ENCODE measurements at regions not wholly inside any gene's neighbourhood (a gene's known extent, or its start where the extent isn't known, plus 50 kb on each side); places are given as distances from the start of the nearest gene placed in this dataset.
"Not testable (repeated sequence)": the region's sequence is repeated elsewhere in the genome, so short reads cannot be mapped to it uniquely, and the experiment has no call there.

GRCh38 chr6:780706-781105 is 87.8 kb upstream of the EXOC2 start:
- no peak for FAIRE-seq
- TF ChIP-seq TAF1 (IDR thresholded peaks at IDR 0.05; ENCODE audit: low read depth, low read length) (no peak), SPI1 (IDR thresholded peaks at IDR 0.05; ENCODE audit: low read depth, low read length) (no peak), PAX5 (IDR thresholded peaks at IDR 0.05; ENCODE audit: insufficient read depth, low read length, severe bottlenecking) (no peak), POLR2AphosphoS5 (IDR thresholded peaks at IDR 0.05; ENCODE audit: low read depth, low read length) (no peak), POLR2A (IDR thresholded peaks at IDR 0.05; ENCODE audit: low read depth, low read length) (no peak), POU2F2 (IDR thresholded peaks at IDR 0.05; ENCODE audit: low read depth, low read length) (no peak)
- no peak for DNase-seq (ENCODE audit: insufficient read length, low spot score)

GRCh38 chr6:776951-777350 is 84.0 kb upstream of the EXOC2 start:
- no peak for TF ChIP-seq TAF1 (IDR thresholded peaks at IDR 0.05; ENCODE audit: low read depth, low read length)
- no peak for TF ChIP-seq POLR2AphosphoS5 (IDR thresholded peaks at IDR 0.05; ENCODE audit: low read depth, low read length)
- TF ChIP-seq POLR2A (IDR thresholded peaks at IDR 0.05; ENCODE audit: low read depth, low read length) = no peak
- TF ChIP-seq POU2F2 (IDR thresholded peaks at IDR 0.05; ENCODE audit: low read depth, low read length) = no peak
- TF ChIP-seq SPI1 (IDR thresholded peaks at IDR 0.05; ENCODE audit: low read depth, low read length) = no peak
- no peak for TF ChIP-seq PAX5 (IDR thresholded peaks at IDR 0.05; ENCODE audit: insufficient read depth, low read length, severe bottlenecking)
- FAIRE-seq (no peak), DNase-seq (ENCODE audit: insufficient read length, low spot score) (no peak)

- TF ChIP-seq POU2F2 (IDR thresholded peaks at IDR 0.05; ENCODE audit: low read depth, low read length) = no peak
- TF ChIP-seq TAF1 (IDR thresholded peaks at IDR 0.05; ENCODE audit: low read depth, low read length) = no peak
- no peak for TF ChIP-seq POLR2A (IDR thresholded peaks at IDR 0.05; ENCODE audit: low read depth, low read length)
- no peak for TF ChIP-seq PAX5 (IDR thresholded peaks at IDR 0.05; ENCODE audit: insufficient read depth, low read length, severe bottlenecking)
- no peak for TF ChIP-seq SPI1 (IDR thresholded peaks at IDR 0.05; ENCODE audit: low read depth, low read length)
- no peak for TF ChIP-seq POLR2AphosphoS5 (IDR thresholded peaks at IDR 0.05; ENCODE audit: low read depth, low read length)
- FAIRE-seq = no peak
- no peak for DNase-seq (ENCODE audit: insufficient read length, low spot score)
Measured at GRCh38 chr6:776528-776931, 83.6 kb upstream of the EXOC2 start.

GRCh38 chr6:775863-776262 is 82.9 kb upstream of the EXOC2 start:
- FAIRE-seq = no peak

GRCh38 chr6:771683-772082 is 78.7 kb upstream of the EXOC2 start:
- DNase-seq (ENCODE audit: insufficient read length, low spot score); FAIRE-seq: not testable (repeated sequence)

More at GRCh38 chr6:775863-776262, 82.9 kb upstream of the EXOC2 start:
- no peak for TF ChIP-seq TAF1 (IDR thresholded peaks at IDR 0.05; ENCODE audit: low read depth, low read length)
- TF ChIP-seq POU2F2 (IDR thresholded peaks at IDR 0.05; ENCODE audit: low read depth, low read length) = no peak
- TF ChIP-seq SPI1 (IDR thresholded peaks at IDR 0.05; ENCODE audit: low read depth, low read length) = no peak
- TF ChIP-seq POLR2AphosphoS5 (IDR thresholded peaks at IDR 0.05; ENCODE audit: low read depth, low read length) = no peak
- TF ChIP-seq POLR2A (IDR thresholded peaks at IDR 0.05; ENCODE audit: low read depth, low read length) = no peak
- no peak for TF ChIP-seq PAX5 (IDR thresholded peaks at IDR 0.05; ENCODE audit: insufficient read depth, low read length, severe bottlenecking)
- DNase-seq (ENCODE audit: insufficient read length, low spot score) = no peak

GRCh38 chr6:767755-768512 is 75.0 kb upstream of the EXOC2 start:
- FAIRE-seq (no peak), DNase-seq (ENCODE audit: insufficient read length, low spot score) (no peak)
- TF ChIP-seq TAF1 (IDR thresholded peaks at IDR 0.05; ENCODE audit: low read depth, low read length) (no peak), SPI1 (IDR thresholded peaks at IDR 0.05; ENCODE audit: low read depth, low read length) (no peak), POU2F2 (IDR thresholded peaks at IDR 0.05; ENCODE audit: low read depth, low read length) (no peak), POLR2AphosphoS5 (IDR thresholded peaks at IDR 0.05; ENCODE audit: low read depth, low read length) (no peak), POLR2A (IDR thresholded peaks at IDR 0.05; ENCODE audit: low read depth, low read length) (no peak), PAX5 (IDR thresholded peaks at IDR 0.05; ENCODE audit: insufficient read depth, low read length, severe bottlenecking) (no peak)

GRCh38 chr6:766625-767024 is 73.7 kb upstream of the EXOC2 start:
- FAIRE-seq = no peak
- TF ChIP-seq SPI1 (IDR thresholded peaks at IDR 0.05; ENCODE audit: low read depth, low read length) (no peak), PAX5 (IDR thresholded peaks at IDR 0.05; ENCODE audit: insufficient read depth, low read length, severe bottlenecking) (no peak), POU2F2 (IDR thresholded peaks at IDR 0.05; ENCODE audit: low read depth, low read length) (no peak), POLR2AphosphoS5 (IDR thresholded peaks at IDR 0.05; ENCODE audit: low read depth, low read length) (no peak), TAF1 (IDR thresholded peaks at IDR 0.05; ENCODE audit: low read depth, low read length) (no peak), POLR2A (IDR thresholded peaks at IDR 0.05; ENCODE audit: low read depth, low read length) (no peak)
- no peak for DNase-seq (ENCODE audit: insufficient read length, low spot score)

GRCh38 chr6:761997-762396 is 69.1 kb upstream of the EXOC2 start:
- DNase-seq (ENCODE audit: insufficient read length, low spot score) (no peak), FAIRE-seq (no peak)
- TF ChIP-seq POLR2AphosphoS5 (IDR thresholded peaks at IDR 0.05; ENCODE audit: low read depth, low read length) (no peak), PAX5 (IDR thresholded peaks at IDR 0.05; ENCODE audit: insufficient read depth, low read length, severe bottlenecking) (no peak), TAF1 (IDR thresholded peaks at IDR 0.05; ENCODE audit: low read depth, low read length) (no peak), POU2F2 (IDR thresholded peaks at IDR 0.05; ENCODE audit: low read depth, low read length) (no peak), SPI1 (IDR thresholded peaks at IDR 0.05; ENCODE audit: low read depth, low read length) (no peak), POLR2A (IDR thresholded peaks at IDR 0.05; ENCODE audit: low read depth, low read length) (no peak)

GRCh38 chr6:760982-761955 is 68.3 kb upstream of the EXOC2 start:
- TF ChIP-seq PAX5 (IDR thresholded peaks at IDR 0.05; ENCODE audit: insufficient read depth, low read length, severe bottlenecking) = no peak
- TF ChIP-seq POLR2A (IDR thresholded peaks at IDR 0.05; ENCODE audit: low read depth, low read length) = no peak
- TF ChIP-seq POU2F2 (IDR thresholded peaks at IDR 0.05; ENCODE audit: low read depth, low read length) = no peak
- TF ChIP-seq TAF1 (IDR thresholded peaks at IDR 0.05; ENCODE audit: low read depth, low read length) = no peak
- TF ChIP-seq POLR2AphosphoS5 (IDR thresholded peaks at IDR 0.05; ENCODE audit: low read depth, low read length) = no peak
- TF ChIP-seq SPI1 (IDR thresholded peaks at IDR 0.05; ENCODE audit: low read depth, low read length) = no peak
- no peak for FAIRE-seq
- DNase-seq (ENCODE audit: insufficient read length, low spot score) = no peak
